Mesendoderm (in vitro differentiated cells): ENCODE measurements at regions not wholly inside any gene's neighbourhood (a gene's known extent, or its start where the extent isn't known, plus 50 kb on each side); places are given as distances from the start of the nearest gene placed in this dataset.

Experiments
- DNase-seq: peaks from one replicate; pipeline ENCODE4 v3.0.0; 2013
- H2AK5ac ChIP-seq: 2 replicates; pipeline ENCODE4 v1.6.1; 2013; ENCODE audit warnings: low read length, inconsistent platforms
- H2BK120ac ChIP-seq: 2 replicates; pipeline ENCODE4 v1.6.1; 2013; ENCODE audit warnings: low read depth, mild to moderate bottlenecking, low read length, moderate library complexity, mixed read lengths
- H2BK15ac ChIP-seq: replicated peaks from 2 replicates; pipeline ENCODE4 v1.6.1; 2013; ENCODE audit warnings: low read depth, mild to moderate bottlenecking, moderate library complexity
- H2BK5ac ChIP-seq: 2 replicates; pipeline ENCODE4 v1.6.1; 2013; ENCODE audit warnings: low read length, inconsistent platforms
- H3K18ac ChIP-seq: 2 replicates; pipeline ENCODE4 v1.6.1; 2013; ENCODE audit warnings: mild to moderate bottlenecking, low read length, mixed read lengths
- H3K23ac ChIP-seq: one replicate; pipeline ENCODE4 v1.6.1; 2013; ENCODE audit warnings: low read length
- H3K27ac ChIP-seq: 2 replicates; pipeline ENCODE4 v1.5.1; 2013; ENCODE audit warnings: low read depth, mild to moderate bottlenecking, inconsistent platforms, low read length, moderate library complexity
- H3K27me3 ChIP-seq: 2 replicates; pipeline ENCODE4 v1.6.1; 2013; ENCODE audit warnings: low read length, control low read depth, mild to moderate bottlenecking, inconsistent platforms; ENCODE audit not compliant: insufficient read depth, poor library complexity
- H3K36me3 ChIP-seq: 2 replicates; pipeline ENCODE4 v1.6.1; 2013; ENCODE audit warnings: low read length, inconsistent platforms; ENCODE audit not compliant: control insufficient read depth, insufficient read depth
- H3K4ac ChIP-seq: one replicate; pipeline ENCODE4 v1.6.1; 2013; ENCODE audit warnings: low read depth, mild to moderate bottlenecking, low read length, moderate library complexity
- H3K4me1 ChIP-seq: 2 replicates; pipeline ENCODE4 v1.6.1; 2013; ENCODE audit warnings: low read depth, low read length, inconsistent platforms; ENCODE audit not compliant: control insufficient read depth
- H3K4me2 ChIP-seq: 2 replicates; pipeline ENCODE4 v1.6.1; 2013; ENCODE audit warnings: low read length
- H3K4me3 ChIP-seq: 2 replicates; pipeline ENCODE4 v1.5.1; 2013; ENCODE audit warnings: mild to moderate bottlenecking, low read length
- H3K56ac ChIP-seq: one replicate; pipeline ENCODE4 v1.6.1; 2013; ENCODE audit warnings: low read length
- H3K79me1 ChIP-seq: 2 replicates; pipeline ENCODE4 v1.6.1; 2013; ENCODE audit warnings: low read length, inconsistent platforms
- H3K79me2 ChIP-seq: 2 replicates; pipeline ENCODE4 v1.6.1; 2013; ENCODE audit warnings: mild to moderate bottlenecking, low read length; ENCODE audit not compliant: control insufficient read depth, insufficient read depth
- H3K9ac ChIP-seq: 2 replicates; pipeline ENCODE4 v1.6.1; 2013; ENCODE audit warnings: low read length, inconsistent platforms
- H4K5ac ChIP-seq: one replicate; pipeline ENCODE4 v1.6.1; 2013; ENCODE audit warnings: low read length
- H4K8ac ChIP-seq: one replicate; pipeline ENCODE4 v1.6.1; 2013; ENCODE audit warnings: low read depth, mild to moderate bottlenecking, control low read depth, low read length, moderate library complexity
- WGBS: extraction: QIAGEN DNeasy Blood & Tissue Kit; methylation state at CpG from one replicate; pipeline ENCODE4 v1.1.7; 2013; ENCODE audit warnings: low lambda C conversion rate, missing lambda C conversion rate; ENCODE audit not compliant: insufficient coverage; ENCODE audit errors: extremely low coverage; 5-methylcytosine and 5-hydroxymethylcytosine counted together

- Histone ChIP-seq H3K79me1 (no peaks in the 10 kb centered on the region), H3K4ac (no peak overlapping the region), H3K4me3 (no peak overlapping the region), H3K4me2 (no peak overlapping the region), H3K9ac (no peak overlapping the region), H4K8ac (no peak overlapping the region), H4K5ac (no peak overlapping the region), H3K4me1 (no peaks in the 10 kb centered on the region), H2BK15ac (no peak overlapping the region), H3K27me3 (no peaks in the 10 kb centered on the region), H3K56ac (no peak overlapping the region), H3K27ac (no peak overlapping the region), H2BK5ac (no peak overlapping the region), H3K36me3 (no peaks in the 10 kb centered on the region), H2BK120ac (no peak overlapping the region), H2AK5ac (no peak overlapping the region), H3K18ac (no peak overlapping the region), H3K79me2 (no peaks in the 10 kb centered on the region), H3K23ac (no peak overlapping the region)
- no CpG with 5 or more reads among the region's 8 CpGs for WGBS
- DNase-seq, result no peak
Observed at GRCh38 chr22:48556222-48556621, 1271.5 kb downstream of the BRD1 start.

- Histone ChIP-seq H2BK120ac (no peak overlapping the region), H3K23ac (no peak overlapping the region), H3K4me3 (no peak overlapping the region), H3K4me1 (no peaks in the 10 kb centered on the region), H4K8ac (no peak overlapping the region), H3K27me3 (no peaks in the 10 kb centered on the region), H2BK15ac (no peak overlapping the region), H2BK5ac (no peak overlapping the region), H3K4ac (no peak overlapping the region), H3K27ac (no peak overlapping the region), H3K79me2 (no peaks in the 10 kb centered on the region), H3K4me2 (no peak overlapping the region), H3K9ac (no peak overlapping the region), H3K56ac (no peak overlapping the region), H3K36me3 (no peaks in the 10 kb centered on the region), H3K79me1 (no peaks in the 10 kb centered on the region), H2AK5ac (no peak overlapping the region), H4K5ac (no peak overlapping the region), H3K18ac (no peak overlapping the region)
- DNase-seq, result no peak
- WGBS, result no CpG with 5 or more reads among the region's 10 CpGs
Observed at GRCh38 chr22:48555606-48556005, 1272.1 kb downstream of the BRD1 start.

- H3K4ac ChIP-seq, result no peak overlapping the region
- no peak overlapping the region for H3K18ac ChIP-seq
- H3K56ac ChIP-seq, result no peak overlapping the region
- WGBS, result no CpG with 5 or more reads among the region's 22 CpGs
- no peaks in the 10 kb centered on the region for H3K4me1 ChIP-seq
- no peak overlapping the region for H3K9ac ChIP-seq
- H4K8ac ChIP-seq, result no peak overlapping the region
- H3K36me3 ChIP-seq, result no peaks in the 10 kb centered on the region
- H3K79me1 ChIP-seq, result no peaks in the 10 kb centered on the region
- no peak overlapping the region for H2BK5ac ChIP-seq
- H2BK15ac ChIP-seq, result no peak overlapping the region
- H3K4me2 ChIP-seq, result no peak overlapping the region
- H2BK120ac ChIP-seq, result no peak overlapping the region
- no peak overlapping the region for H3K23ac ChIP-seq
- no peaks in the 10 kb centered on the region for H3K79me2 ChIP-seq
- H3K4me3 ChIP-seq, result no peak overlapping the region
- H3K27me3 ChIP-seq, result no peaks in the 10 kb centered on the region
- H4K5ac ChIP-seq, result no peak overlapping the region
- no peak overlapping the region for H3K27ac ChIP-seq
- no peak overlapping the region for H2AK5ac ChIP-seq
- DNase-seq, result peak; percentile 65
Observed at GRCh38 chr22:48554893-48555572, 1272.6 kb downstream of the BRD1 start.

GRCh38 chr22:48553694-48554308 lies 1273.9 kb downstream of the BRD1 start:
- WGBS, result no CpG with 5 or more reads among the region's 22 CpGs
- no peak overlapping the region for H3K4me2 ChIP-seq
- H3K9ac ChIP-seq, result no peak overlapping the region

GRCh38 chr22:48553119-48553518 lies 1274.6 kb downstream of the BRD1 start:
- no CpG with 5 or more reads among the region's 11 CpGs for WGBS

More at GRCh38 chr22:48553694-48554308, 1273.9 kb downstream of the BRD1 start:
- no peaks in the 10 kb centered on the region for H3K79me2 ChIP-seq
- no peak overlapping the region for H3K27ac ChIP-seq
- no peak overlapping the region for H3K56ac ChIP-seq
- H3K27me3 ChIP-seq, result no peaks in the 10 kb centered on the region
- H2BK120ac ChIP-seq, result no peak overlapping the region
- no peak for DNase-seq
- no peak overlapping the region for H4K8ac ChIP-seq
- no peak overlapping the region for H3K4ac ChIP-seq
- no peak overlapping the region for H3K18ac ChIP-seq
- H2AK5ac ChIP-seq, result no peak overlapping the region
- H2BK5ac ChIP-seq, result no peak overlapping the region
- no peak overlapping the region for H3K23ac ChIP-seq
- no peak overlapping the region for H4K5ac ChIP-seq
- H3K36me3 ChIP-seq, result no peaks in the 10 kb centered on the region
- no peak overlapping the region for H2BK15ac ChIP-seq
- H3K4me3 ChIP-seq, result no peak overlapping the region
- H3K79me1 ChIP-seq, result no peaks in the 10 kb centered on the region
- no peaks in the 10 kb centered on the region for H3K4me1 ChIP-seq

More at GRCh38 chr22:48553119-48553518, 1274.6 kb downstream of the BRD1 start:
- no peak overlapping the region for H3K4me3 ChIP-seq
- no peak overlapping the region for H2BK5ac ChIP-seq
- no peaks in the 10 kb centered on the region for H3K36me3 ChIP-seq
- no peak for DNase-seq
- no peaks in the 10 kb centered on the region for H3K79me1 ChIP-seq
- H2AK5ac ChIP-seq, result no peak overlapping the region
- H2BK120ac ChIP-seq, result no peak overlapping the region
- no peak overlapping the region for H4K8ac ChIP-seq
- H3K56ac ChIP-seq, result no peak overlapping the region
- no peak overlapping the region for H2BK15ac ChIP-seq
- no peaks in the 10 kb centered on the region for H3K27me3 ChIP-seq
- no peak overlapping the region for H3K18ac ChIP-seq
- no peaks in the 10 kb centered on the region for H3K4me1 ChIP-seq
- no peak overlapping the region for H3K4ac ChIP-seq
- H3K4me2 ChIP-seq, result no peak overlapping the region
- no peak overlapping the region for H4K5ac ChIP-seq
- H3K79me2 ChIP-seq, result no peaks in the 10 kb centered on the region
- H3K23ac ChIP-seq, result no peak overlapping the region
- H3K9ac ChIP-seq, result no peak overlapping the region
- H3K27ac ChIP-seq, result no peak overlapping the region
